ENCODE measurements at regions not wholly inside any gene's neighbourhood (a gene's known extent, or its start where the extent isn't known, plus 50 kb on each side); places are given as distances from the start of the nearest gene placed in this dataset.
"Not testable (repeated sequence)": the region's sequence is repeated elsewhere in the genome, so short reads cannot be mapped to it uniquely, and the experiment has no call there.

- no peak for DNase-seq
Observed at GRCh38 chr4:164239976-164240375, 514.0 kb upstream of the SMIM31 start.

DNA sequence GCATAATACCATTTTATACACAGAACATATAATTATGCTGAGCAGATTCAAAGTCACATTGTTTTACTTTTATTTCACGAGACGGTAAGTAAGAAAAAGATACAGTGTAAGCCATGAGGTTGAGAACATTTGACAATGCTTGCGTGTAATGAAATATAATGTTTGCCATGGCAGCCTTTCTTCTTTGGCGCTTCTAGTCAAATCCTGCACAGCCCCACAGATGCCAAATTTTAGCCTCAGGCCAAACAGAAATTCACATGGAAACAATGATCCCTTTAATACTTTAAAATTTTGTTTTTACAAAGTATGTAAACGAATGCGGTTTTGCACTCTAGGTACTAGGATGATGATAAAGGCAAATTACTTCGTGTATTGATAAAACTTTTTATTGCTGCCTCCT is 502.7 kb upstream of the SMIM31 start:
- DNase-seq: no peak

- no peak for DNase-seq
Observed at GRCh38 chr4:164252286-164252685, 501.6 kb upstream of the SMIM31 start.

DNA sequence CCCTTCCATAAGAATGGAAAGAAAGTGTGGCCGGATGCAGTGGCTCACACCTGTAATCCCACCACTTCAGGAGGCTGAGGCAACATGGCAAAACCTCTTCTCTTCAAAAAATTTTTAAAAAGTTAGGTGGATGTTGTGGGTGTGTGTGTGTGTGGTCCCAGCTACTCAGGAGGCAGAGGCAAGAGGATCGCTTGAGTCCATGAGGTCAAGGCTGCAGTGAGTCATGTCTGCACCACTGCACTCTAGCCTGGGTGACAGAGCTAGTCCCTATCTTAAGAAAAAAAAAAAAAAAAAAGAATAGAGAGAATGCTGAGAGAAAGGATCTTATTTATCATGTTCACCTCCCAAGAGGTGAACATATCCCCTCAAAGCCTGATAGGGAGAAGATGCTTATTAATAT is 492.1 kb upstream of the SMIM31 start:
- DNase-seq: no peak

DNA sequence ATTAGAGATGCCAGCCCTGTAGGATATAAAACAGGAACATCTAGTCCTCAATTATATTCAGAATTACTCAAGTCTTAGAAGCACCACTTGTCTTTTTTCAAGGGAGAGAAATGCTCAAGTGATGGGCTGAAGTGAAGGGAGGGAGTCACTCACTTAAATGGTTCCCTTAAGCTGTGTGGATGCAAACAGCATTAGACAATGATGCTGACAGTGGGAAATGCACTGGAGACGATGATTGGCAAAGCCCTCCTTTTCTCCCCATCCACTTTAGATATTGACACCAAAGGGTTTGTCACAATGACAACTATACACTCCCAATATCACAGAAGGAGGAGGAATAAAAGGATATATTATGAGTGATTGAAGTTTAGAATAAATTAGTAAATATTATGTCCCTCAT is 491.4 kb upstream of the SMIM31 start:
- DNase-seq: not testable (repeated sequence)

DNA sequence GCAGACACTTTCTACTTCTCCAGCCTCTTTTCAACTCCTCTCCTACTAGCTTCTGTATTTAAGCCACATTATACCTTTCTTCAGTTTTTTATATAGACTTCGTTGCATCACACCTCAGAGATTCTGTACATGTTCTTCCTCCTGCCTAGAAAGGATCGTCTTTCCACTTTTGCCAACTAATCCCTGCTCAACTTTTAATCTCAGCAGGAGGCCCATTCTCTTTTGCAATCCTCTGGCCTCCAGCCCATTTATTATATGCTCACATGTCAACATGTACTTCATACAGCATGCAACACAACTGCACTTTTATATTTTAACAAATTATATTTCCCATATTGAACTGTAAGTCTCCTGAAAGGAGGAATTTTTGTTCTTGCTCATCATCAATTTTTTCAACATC is 476.5 kb upstream of the SMIM31 start:
- DNase-seq: not testable (repeated sequence)

DNA sequence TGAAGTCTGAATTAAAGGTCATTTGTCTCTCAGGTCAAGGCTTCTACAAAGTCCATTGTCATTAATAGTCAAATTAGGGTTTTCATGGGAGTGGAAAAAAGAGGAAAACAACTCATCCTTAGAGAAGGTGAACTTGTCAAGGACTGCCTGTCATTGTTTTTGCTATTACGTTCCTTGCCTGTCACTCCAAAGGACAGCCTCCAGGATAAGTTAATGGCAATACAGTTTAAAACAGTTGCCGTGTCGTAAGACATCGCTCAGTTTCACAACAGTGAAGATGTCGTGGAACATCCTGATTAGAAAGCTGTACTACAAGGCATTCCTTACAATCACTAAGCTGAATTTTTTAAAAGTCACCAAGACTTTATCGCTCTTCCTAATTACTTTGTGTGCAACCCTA is 466.8 kb upstream of the SMIM31 start:
- DNase-seq: no peak

GRCh38 chr4:164288578-164288977 is 465.4 kb upstream of the SMIM31 start:
- DNase-seq: no peak

- no peak for DNase-seq
Observed at GRCh38 chr4:164293203-164293602, 460.7 kb upstream of the SMIM31 start.

DNA sequence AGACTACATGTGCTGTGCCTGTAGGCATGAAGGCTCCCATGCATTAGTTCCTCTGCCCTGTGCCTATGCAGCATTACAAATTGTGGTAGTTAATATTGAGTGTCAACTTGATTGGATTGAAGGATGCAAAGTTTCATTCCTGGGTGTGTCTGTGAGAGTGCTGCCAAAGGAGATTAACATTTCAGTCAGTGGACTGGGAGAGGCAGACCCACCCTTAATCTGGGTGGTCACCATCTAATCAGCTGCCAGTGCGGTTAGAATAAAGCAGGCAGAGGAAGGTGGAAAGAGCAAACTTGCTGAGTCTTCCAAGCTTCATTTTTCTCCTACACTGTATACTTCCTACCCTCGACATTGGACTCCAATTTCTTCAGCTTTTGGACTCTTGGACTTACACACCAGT is 460.2 kb upstream of the SMIM31 start:
- DNase-seq: no peak

- no peak for DNase-seq
Observed at GRCh38 chr4:164301430-164301829, 452.5 kb upstream of the SMIM31 start.

DNA sequence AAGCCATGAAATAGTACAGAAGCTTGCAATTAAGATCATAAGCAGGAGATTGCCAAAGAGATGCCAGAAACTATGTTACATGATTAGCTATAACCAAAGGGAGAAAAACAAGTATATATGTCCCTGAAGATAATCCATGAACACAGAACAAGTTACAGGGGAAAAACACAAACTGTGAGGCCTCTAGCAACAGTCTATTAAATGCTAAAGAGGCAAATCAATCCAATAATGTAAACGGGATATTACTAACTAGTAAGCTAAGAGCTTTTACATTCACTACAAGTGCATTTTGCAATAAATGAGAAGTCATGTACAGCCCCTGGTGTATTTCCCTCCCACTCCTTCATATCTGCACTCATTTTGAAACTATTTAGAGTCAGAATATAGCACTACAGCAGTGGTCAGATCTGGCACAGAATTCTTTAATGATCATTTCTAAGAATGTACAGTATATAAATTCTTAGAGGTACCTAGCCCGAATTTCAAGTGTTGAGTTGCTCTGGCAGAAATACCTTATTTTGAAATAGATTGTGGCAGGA is 449.8 kb upstream of the SMIM31 start:
- no peak for DNase-seq

GRCh38 chr4:164304861-164305260 is 449.1 kb upstream of the SMIM31 start:
- no peak for DNase-seq

DNA sequence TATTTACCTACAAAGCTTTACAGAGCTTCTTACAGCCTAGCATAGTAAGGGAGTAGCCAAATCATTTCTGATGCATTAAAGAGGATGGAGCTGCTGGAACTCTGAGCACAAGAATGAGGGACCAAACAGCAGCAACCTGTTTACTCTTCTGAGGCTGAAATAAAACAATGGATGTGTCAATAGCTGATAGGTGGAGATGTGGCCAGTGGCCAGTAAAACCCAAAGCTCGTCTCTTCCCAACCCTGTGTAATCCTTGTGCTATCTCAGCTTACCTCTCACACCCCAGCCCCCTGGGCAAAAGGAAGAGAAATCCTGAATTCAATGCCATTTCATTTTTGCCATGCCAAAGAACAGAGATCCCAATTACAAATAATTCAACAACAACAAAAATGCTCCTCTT is 446.7 kb upstream of the SMIM31 start:
- DNase-seq: no peak

DNA sequence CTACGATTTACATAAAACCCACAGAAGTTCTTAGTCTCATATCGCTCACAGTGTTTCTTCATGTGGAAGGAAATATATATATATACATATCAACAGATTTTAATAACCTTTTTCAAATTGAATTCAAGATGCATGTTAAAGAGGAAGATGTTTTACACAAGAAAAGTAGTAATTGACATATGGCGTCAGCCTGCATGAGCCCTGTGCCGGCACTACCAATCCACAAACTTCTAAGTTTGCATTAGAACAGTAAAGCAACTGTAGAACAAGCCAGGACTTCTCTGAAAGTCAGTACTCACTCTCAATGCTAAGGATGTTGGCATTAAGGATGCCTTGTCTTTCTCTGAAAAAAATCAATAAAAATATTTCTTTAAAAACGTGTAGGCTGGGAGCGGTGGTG is 441.3 kb upstream of the SMIM31 start:
- DNase-seq: no peak

DNA sequence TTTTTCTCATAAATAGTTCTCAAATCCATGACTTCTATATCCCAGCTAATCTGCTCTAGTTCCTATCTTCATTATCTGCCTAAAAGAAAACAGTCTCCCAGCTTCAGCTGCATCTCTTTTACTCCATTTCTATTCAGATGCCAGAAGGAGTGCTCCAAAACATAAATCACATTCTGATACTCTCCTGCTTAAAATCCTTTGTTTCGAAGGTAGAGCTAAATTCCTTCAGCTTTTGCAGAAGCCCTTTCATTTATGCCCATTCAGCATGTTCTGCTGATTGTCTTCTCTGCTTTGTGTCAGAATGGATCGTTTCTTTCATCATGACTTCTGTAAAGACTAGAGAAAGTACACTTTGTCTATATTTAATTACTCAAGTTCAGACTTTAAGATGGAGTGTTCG is 440.1 kb upstream of the SMIM31 start:
- DNase-seq: no peak

- no peak for DNase-seq
Observed at GRCh38 chr4:164318350-164318749, 435.6 kb upstream of the SMIM31 start.

- no peak for DNase-seq
Observed at GRCh38 chr4:164319688-164320087, 434.2 kb upstream of the SMIM31 start.

DNA sequence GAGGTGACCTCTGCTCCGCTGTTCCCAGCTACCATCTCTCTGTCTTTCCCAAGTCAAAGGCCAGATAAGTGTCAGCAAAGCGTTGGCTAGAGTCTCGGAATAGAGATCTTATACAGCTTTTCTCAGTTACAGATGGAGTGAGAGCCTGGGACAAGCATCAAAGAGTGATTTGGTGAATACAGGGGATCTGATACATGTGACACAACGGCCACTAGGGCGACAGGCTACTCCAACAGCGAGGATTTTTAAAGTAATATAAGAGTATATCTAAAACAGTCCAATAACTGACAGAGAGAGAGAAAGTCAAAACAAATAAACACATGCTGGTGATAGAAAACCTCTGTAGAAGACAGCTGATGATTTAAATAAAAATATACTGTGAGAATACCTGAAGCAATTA is 433.1 kb upstream of the SMIM31 start:
- DNase-seq: no peak

- no peak for DNase-seq
Observed at GRCh38 chr4:164326056-164326455, 427.9 kb upstream of the SMIM31 start.

DNA sequence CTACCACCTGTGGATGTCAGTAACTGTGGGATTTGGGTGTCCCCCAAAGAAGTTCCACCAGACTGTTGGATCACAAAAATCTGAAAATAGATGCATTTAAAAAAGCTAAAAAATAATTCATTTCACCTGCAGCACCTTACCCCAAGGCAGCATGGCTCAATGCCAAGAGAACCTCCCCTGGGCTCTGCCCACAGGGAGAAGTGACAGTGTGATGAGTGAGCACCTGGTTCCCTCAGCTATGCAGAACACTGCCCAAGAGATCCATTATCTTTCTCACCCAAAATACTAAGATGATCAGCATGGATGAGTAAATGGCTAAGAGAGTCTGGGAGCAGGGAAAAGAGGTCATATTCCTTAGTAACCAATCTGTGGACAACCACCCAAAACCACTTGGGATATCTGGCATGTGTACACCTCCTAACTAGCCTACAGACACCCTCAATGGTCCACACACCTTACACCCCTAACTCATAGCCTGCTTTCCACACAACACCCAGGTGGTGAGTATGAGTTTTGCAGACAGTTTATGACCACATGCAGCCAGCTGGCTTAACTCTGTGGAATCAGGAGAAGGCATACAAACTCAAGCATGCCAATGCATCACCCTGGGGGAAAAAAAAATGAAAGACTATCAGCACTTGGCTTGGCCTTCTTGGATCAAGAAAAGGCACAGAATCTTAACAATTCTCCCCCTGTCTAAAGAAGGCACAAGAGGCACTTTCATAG is 416.5 kb upstream of the SMIM31 start:
- DNase-seq: no peak

DNA sequence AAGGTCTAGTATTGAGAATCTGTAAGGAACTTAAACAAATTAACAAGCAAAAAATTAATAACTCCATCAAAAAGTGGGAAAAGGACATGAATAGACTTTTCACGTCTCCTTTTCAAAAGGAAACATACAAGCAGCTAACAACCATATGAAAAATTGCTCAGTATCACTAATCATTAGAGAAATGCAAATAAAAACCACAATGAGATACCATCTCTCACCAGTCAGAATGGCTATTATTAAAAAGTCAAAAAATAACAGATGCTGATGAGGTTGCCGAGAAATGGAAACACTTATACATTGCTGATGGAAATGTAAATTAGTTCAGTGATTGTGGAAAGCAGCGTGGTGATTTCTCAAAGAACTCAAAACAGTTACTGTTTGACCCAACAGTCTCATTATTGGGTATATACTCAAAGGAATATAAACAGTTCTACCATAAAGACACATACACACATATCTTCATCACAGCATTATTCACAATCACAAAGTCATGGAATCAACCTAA is 410.4 kb upstream of the SMIM31 start:
- no peak for DNase-seq

DNA sequence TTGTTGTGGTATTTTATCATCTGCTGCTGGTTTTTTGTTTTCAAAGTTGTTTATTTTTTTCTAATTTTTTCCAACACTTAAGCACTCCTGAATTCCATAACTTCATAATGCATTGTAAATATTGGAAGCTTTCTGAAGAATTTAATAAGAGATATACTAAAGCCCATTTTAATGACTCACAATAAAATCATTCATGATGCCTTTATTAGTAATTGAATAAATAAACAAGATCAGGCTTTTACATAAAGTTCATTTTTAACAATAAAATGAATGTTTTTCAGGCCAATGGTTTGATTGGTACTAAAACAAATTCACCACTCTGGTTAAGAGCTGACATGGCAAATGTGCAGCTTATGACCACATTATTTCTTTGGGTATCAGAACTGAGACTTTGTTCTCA is 408.2 kb upstream of the SMIM31 start:
- no peak for DNase-seq

DNA sequence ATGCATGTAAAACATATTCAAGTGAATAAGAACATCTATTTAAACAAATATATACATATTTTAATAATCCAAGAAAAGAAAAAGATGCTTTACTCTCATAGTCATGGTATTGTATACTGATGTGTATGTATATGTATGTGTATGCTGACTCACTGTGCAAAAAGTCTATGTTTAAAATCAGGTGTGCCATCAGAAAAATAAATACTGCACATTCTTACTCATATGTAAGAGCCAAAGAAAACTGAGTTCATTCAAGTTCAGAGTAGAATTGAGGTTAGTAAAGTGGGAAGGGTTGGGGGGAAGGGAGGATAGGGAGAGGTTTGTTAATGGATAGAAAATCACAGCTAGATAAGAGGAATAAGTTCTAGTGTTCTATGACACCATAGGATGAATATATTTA is 403.9 kb upstream of the SMIM31 start:
- DNase-seq: no peak

- DNase-seq: not testable (repeated sequence)
Observed at GRCh38 chr4:164350716-164351115, 403.2 kb upstream of the SMIM31 start.

Data from CD4-positive, alpha-beta T cell treated with Interleukin-4 for 1 hour (primary cell).